Naive thymus-derived CD4-positive, alpha-beta T cell (primary cell): ENCODE measurements at regions not wholly inside any gene's neighbourhood (a gene's known extent, or its start where the extent isn't known, plus 50 kb on each side); places are given as distances from the start of the nearest gene placed in this dataset.

ENCODE experiments used
- ATAC-seq: fragments of 150-1000 bp; cut with Tn5 transposase; 2 replicates; pipeline ENCODE4 v1.10.0; 2021; ENCODE audit warnings: mild to moderate bottlenecking, moderate library complexity
- CTCF ChIA-PET: fragments of 350-600 bp; sonication (Branson Sonifier 250); formaldehyde crosslinking; loops from one replicate; lab custom pipeline; 2021; ENCODE audit warnings: antibody characterized with exemption; lab: Charles Lee
- POLR2A ChIA-PET: fragments of 350-600 bp; sonication (Branson Sonifier 250); formaldehyde crosslinking; loops from one replicate; lab custom pipeline; 2021; ENCODE audit warnings: antibody characterized with exemption, inconsistent platforms; lab: Charles Lee
- DNase-seq, 9 donors: peaks; one replicate each; pipeline versions ENCODE4 v3.0.0 to v3.0.0-alpha.2; 2020 to 2022; ENCODE audit warnings: mixed read lengths in 1 of 9
- H3K27ac ChIP-seq: one replicate; pipeline ENCODE4 v1.7.0; 2013; ENCODE audit warnings: mild to moderate bottlenecking, low read depth, low read length, moderate library complexity
- H3K27me3 ChIP-seq, 2 donors: one replicate each; pipeline ENCODE4 v1.7.0; 2013; ENCODE audit warnings: low read length in 2 of 2, mild to moderate bottlenecking in 2 of 2, moderate library complexity in 2 of 2; ENCODE audit not compliant: control insufficient read depth in 2 of 2, insufficient read depth in 2 of 2
- H3K36me3 ChIP-seq, 3 experiments: 1 replicate in 2 of 3; 2 replicates in 1 of 3; pipeline ENCODE4 v1.7.0; 2013; ENCODE audit warnings: low read length in 3 of 3, mild to moderate bottlenecking in 3 of 3, moderate library complexity in 1 of 3; ENCODE audit not compliant: insufficient read depth in 3 of 3, control insufficient read depth in 2 of 3
- H3K4me1 ChIP-seq, 2 donors: one replicate each; pipeline ENCODE4 v1.7.0; 2013; ENCODE audit warnings: low read length in 2 of 2, mild to moderate bottlenecking in 2 of 2, moderate library complexity in 1 of 2; ENCODE audit not compliant: control insufficient read depth in 2 of 2, insufficient read depth in 2 of 2
- H3K4me3 ChIP-seq: 2 replicates; pipeline ENCODE4 v1.7.0; 2013; ENCODE audit warnings: mild to moderate bottlenecking, low read length
- H3K9me3 ChIP-seq, 3 experiments: 1 replicate in 2 of 3; 2 replicates in 1 of 3; pipeline ENCODE4 v1.7.0; 2013; ENCODE audit warnings: low read length in 3 of 3; ENCODE audit not compliant: control insufficient read depth in 2 of 3
- H3K27ac Mint-ChIP-seq, 9 donors: one replicate each; pipeline ENCODE4 v1.8.0; 2020 to 2022; ENCODE audit warnings: mixed read lengths in 9 of 9, mild to moderate bottlenecking in 8 of 9, moderate library complexity in 5 of 9, inconsistent platforms in 2 of 9
- H3K27me3 Mint-ChIP-seq, 5 donors: one replicate each; pipeline ENCODE4 v1.8.0; 2021 to 2022; ENCODE audit warnings: mixed read lengths in 5 of 5, mild to moderate bottlenecking in 1 of 5
- H3K36me3 Mint-ChIP-seq, 5 donors: one replicate each; pipeline ENCODE4 v1.8.0; 2020 to 2022; ENCODE audit warnings: mixed read lengths in 5 of 5, mild to moderate bottlenecking in 3 of 5, inconsistent platforms in 1 of 5
- H3K4me1 Mint-ChIP-seq, 7 donors: one replicate each; pipeline ENCODE4 v1.8.0; 2020 to 2022; ENCODE audit warnings: mixed read lengths in 7 of 7, mild to moderate bottlenecking in 3 of 7, inconsistent platforms in 1 of 7
- H3K4me3 Mint-ChIP-seq, 10 donors: one replicate each; pipeline ENCODE4 v1.8.0; 2020 to 2022; ENCODE audit warnings: mild to moderate bottlenecking in 10 of 10, mixed read lengths in 10 of 10, moderate library complexity in 6 of 10, inconsistent platforms in 2 of 10
- H3K9me3 Mint-ChIP-seq, 11 donors: one replicate each; pipeline ENCODE4 v1.8.0; 2020 to 2022; ENCODE audit warnings: mixed read lengths in 11 of 11, mild to moderate bottlenecking in 4 of 11, inconsistent platforms in 1 of 11, moderate library complexity in 1 of 11
- intact Hi-C, 2 donors: fragments of 100-400 bp; cut with micrococcal nuclease; formaldehyde crosslinking; loops; one replicate each; pipeline ENCODE4 v1.15.1; 2023

DNA sequence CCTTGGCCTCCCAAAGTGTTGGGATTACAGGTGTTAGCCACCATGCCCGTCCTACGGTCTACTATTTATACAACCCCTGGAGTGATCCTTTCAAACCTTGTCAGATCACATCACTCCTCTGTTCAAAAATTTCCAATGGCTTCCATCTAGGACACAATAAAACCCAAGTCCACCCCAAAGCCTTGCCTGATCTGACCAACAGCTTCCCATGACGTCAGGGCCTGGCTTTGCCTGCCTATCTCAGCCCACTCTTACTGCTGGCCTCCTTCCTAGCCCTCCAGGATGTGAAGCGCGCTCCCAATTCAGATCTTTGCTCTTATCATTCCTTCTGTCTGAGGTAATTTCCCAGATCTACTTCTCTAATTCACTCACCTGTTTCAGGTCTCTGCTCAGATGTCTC is 128.4 kb downstream of the LINC00237 start:
- H3K27me3 ChIP-seq: no peaks in the 10 kb centered on the region
- H3K9me3 Mint-ChIP-seq: peaks cover 0 to 18% (median 5%) of the 10 kb centered on the region in 11 donors
- no peak overlapping the region for H3K27ac Mint-ChIP-seq
- intact Hi-C loops: no loop called here
- H3K27me3 Mint-ChIP-seq: peaks cover 0 to 40% (median 17%) of the 10 kb centered on the region in 5 donors
- H3K4me1 ChIP-seq: no peaks in the 10 kb centered on the region
- H3K36me3 ChIP-seq: no peaks in the 10 kb centered on the region
- ChIA-PET POLR2A (no interaction called here), CTCF (interaction anchor here (0.6 kb wide), 1 partner anchor 1968 kb away, joined by 7 read pairs; no protein-coding TSS in a partner anchor)
- no peak overlapping the region for H3K4me3 ChIP-seq
- H3K4me3 Mint-ChIP-seq: no peak overlapping the region
- no peak overlapping the region for H3K27ac ChIP-seq
- ATAC-seq (no peak), DNase-seq (no peak)
- no peaks in the 10 kb centered on the region for H3K36me3 Mint-ChIP-seq
- H3K4me1 Mint-ChIP-seq: peaks cover 0 to 2% (median 0%) of the 10 kb centered on the region in 7 donors
- H3K9me3 ChIP-seq: no peaks in the 10 kb centered on the region

DNA sequence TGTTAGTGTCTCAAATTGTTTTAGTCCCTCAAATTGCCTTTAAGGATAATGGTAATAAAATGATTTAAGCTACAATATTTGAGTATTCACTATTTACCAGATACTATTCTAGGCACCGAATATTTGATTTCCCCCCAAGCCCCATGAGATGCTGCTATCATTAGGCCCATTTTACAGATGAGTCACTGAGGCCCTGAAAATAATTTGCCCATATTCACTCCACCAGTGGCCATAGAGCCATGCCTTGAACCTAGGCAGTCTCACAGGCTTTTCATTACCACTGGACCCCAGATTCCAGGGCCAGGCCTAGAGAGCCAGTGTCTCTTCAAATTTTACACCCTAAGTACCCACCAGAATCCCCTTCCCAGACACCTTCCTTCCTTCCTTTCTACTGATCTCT is 133.7 kb downstream of the LINC00237 start:
- no peaks in the 10 kb centered on the region for H3K36me3 ChIP-seq
- no peaks in the 10 kb centered on the region for H3K9me3 ChIP-seq
- H3K27ac ChIP-seq: no peak overlapping the region
- peaks cover 0 to 3% (median 0%) of the 10 kb centered on the region in 11 donors for H3K9me3 Mint-ChIP-seq
- H3K4me3 Mint-ChIP-seq: no peak overlapping the region
- intact Hi-C loops: no loop called here
- CTCF ChIA-PET: no interaction called here
- H3K36me3 Mint-ChIP-seq: no peaks in the 10 kb centered on the region
- H3K27ac Mint-ChIP-seq: no peak overlapping the region
- H3K4me1 ChIP-seq: no peaks in the 10 kb centered on the region
- peaks cover 0 to 25% (median 14%) of the 10 kb centered on the region in 5 donors for H3K27me3 Mint-ChIP-seq
- ATAC-seq: no peak
- no peak for DNase-seq
- H3K4me1 Mint-ChIP-seq: no peaks in the 10 kb centered on the region
- no peaks in the 10 kb centered on the region for H3K27me3 ChIP-seq
- POLR2A ChIA-PET: no interaction called here
- no peak overlapping the region for H3K4me3 ChIP-seq

GRCh38 chr20:20971810-20972209 is 134.3 kb downstream of the LINC00237 start:
- no peak for DNase-seq
- CTCF ChIA-PET: no interaction called here
- Histone ChIP-seq H3K9me3 (no peaks in the 10 kb centered on the region), H3K4me1 (no peaks in the 10 kb centered on the region), H3K36me3 (no peaks in the 10 kb centered on the region), H3K27ac (no peak overlapping the region), H3K27me3 (no peaks in the 10 kb centered on the region), H3K4me3 (no peak overlapping the region)
- Mint-ChIP-seq H3K36me3 (no peaks in the 10 kb centered on the region), H3K27me3 (peaks cover 0 to 26% (median 13%) of the 10 kb centered on the region in 5 donors), H3K27ac (no peak overlapping the region), H3K4me1 (no peaks in the 10 kb centered on the region), H3K9me3 (peaks cover 0 to 3% (median 0%) of the 10 kb centered on the region in 11 donors), H3K4me3 (no peak overlapping the region)
- ATAC-seq: no peak
- POLR2A ChIA-PET: no interaction called here
- intact Hi-C loops: no loop called here

- intact Hi-C loops: no loop called here
- Histone ChIP-seq H3K36me3 (no peaks in the 10 kb centered on the region), H3K4me3 (no peak overlapping the region), H3K27me3 (no peaks in the 10 kb centered on the region), H3K27ac (no peak overlapping the region), H3K4me1 (no peaks in the 10 kb centered on the region), H3K9me3 (no peaks in the 10 kb centered on the region)
- DNase-seq (no peak), ATAC-seq (no peak)
- ChIA-PET POLR2A (no interaction called here), CTCF (no interaction called here)
- Mint-ChIP-seq H3K36me3 (no peaks in the 10 kb centered on the region), H3K27me3 (peaks cover 0 to 26% (median 13%) of the 10 kb centered on the region in 5 donors), H3K27ac (no peak overlapping the region), H3K4me1 (no peaks in the 10 kb centered on the region), H3K9me3 (peaks cover 0 to 3% (median 0%) of the 10 kb centered on the region in 11 donors), H3K4me3 (no peak overlapping the region)
These were observed 135.3 kb downstream of the LINC00237 start for GRCh38 chr20:20970841-20971240.

GRCh38 chr20:20969701-20970280 is 136.4 kb downstream of the LINC00237 start:
- intact Hi-C loops: no loop called here
- H3K4me1 ChIP-seq: no peaks in the 10 kb centered on the region
- no peak for DNase-seq
- Mint-ChIP-seq H3K9me3 (peaks cover 0 to 3% (median 0%) of the 10 kb centered on the region in 11 donors), H3K36me3 (no peaks in the 10 kb centered on the region), H3K4me3 (no peak overlapping the region), H3K4me1 (no peaks in the 10 kb centered on the region), H3K27me3 (peaks cover 0 to 30% (median 14%) of the 10 kb centered on the region in 5 donors), H3K27ac (no peak overlapping the region)
- POLR2A ChIA-PET: no interaction called here
- CTCF ChIA-PET: no interaction called here
- no peaks in the 10 kb centered on the region for H3K27me3 ChIP-seq
- no peaks in the 10 kb centered on the region for H3K36me3 ChIP-seq
- ATAC-seq: no peak
- no peak overlapping the region for H3K27ac ChIP-seq
- H3K4me3 ChIP-seq: no peak overlapping the region
- H3K9me3 ChIP-seq: no peaks in the 10 kb centered on the region

DNA sequence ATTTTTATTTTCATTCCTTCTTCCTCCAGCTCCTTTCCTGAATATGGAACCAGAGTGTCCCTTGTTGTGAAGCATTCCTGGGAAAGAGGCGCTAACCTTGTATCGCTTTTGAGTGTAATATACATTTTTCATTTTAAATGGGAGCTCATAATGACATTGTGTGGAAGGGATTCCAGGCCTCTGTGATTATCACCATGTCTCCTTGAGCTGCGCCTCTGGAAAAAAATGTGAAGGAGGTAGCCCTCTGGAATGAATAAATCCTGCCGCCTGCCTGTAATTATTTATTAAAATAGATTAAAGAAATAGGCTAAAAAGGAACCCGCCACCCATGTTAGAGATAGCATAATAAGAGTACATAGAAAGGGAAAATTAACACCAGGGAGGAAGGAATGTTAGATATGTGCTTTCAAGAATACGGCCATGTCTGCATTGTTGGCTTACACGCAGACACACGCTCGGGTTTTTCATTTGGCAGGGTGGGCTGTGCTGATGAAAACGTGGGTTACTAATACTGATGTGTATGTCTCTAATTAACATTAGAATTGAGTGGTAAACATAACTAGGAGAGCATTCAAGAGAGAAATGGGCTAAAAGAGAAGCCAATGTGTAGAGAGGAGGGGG is 138.5 kb downstream of the LINC00237 start:
- no peak overlapping the region for H3K4me3 ChIP-seq
- no peaks in the 10 kb centered on the region for H3K9me3 ChIP-seq
- no peak for ATAC-seq
- ChIA-PET POLR2A (no interaction called here), CTCF (no interaction called here)
- H3K4me1 ChIP-seq: no peaks in the 10 kb centered on the region
- H3K27me3 ChIP-seq: no peaks in the 10 kb centered on the region
- intact Hi-C loops: no loop called here
- H3K36me3 ChIP-seq: no peaks in the 10 kb centered on the region
- Mint-ChIP-seq H3K36me3 (no peaks in the 10 kb centered on the region), H3K4me3 (no peak overlapping the region), H3K27me3 (peaks cover 0 to 26% (median 17%) of the 10 kb centered on the region in 5 donors), H3K9me3 (peaks cover 0 to 2% (median 0%) of the 10 kb centered on the region in 11 donors), H3K27ac (no peak overlapping the region), H3K4me1 (no peaks in the 10 kb centered on the region)
- no peak for DNase-seq
- no peak overlapping the region for H3K27ac ChIP-seq

DNA sequence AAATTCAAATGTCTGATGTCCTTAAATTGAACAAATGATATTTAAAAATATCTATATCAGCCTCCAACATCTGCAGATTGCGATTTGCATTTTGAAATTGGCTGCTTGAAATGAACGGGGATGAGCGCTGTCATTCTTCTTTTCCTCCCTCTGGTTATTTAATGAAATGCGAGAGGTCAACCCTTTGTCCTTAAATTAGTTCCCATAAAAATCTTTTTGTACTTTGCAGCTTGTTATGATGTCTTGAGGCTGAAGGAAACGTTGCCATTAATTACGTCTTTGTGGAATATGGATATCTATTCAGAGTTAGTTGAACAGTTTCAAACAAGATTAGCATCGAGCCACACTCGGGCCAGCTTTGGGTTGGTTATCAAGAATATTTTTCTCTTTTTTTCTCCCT is 140.0 kb downstream of the LINC00237 start:
- DNase-seq (no peak), ATAC-seq (no peak)
- no peaks in the 10 kb centered on the region for H3K36me3 ChIP-seq
- intact Hi-C loops: no loop called here
- H3K9me3 ChIP-seq: no peaks in the 10 kb centered on the region
- H3K27me3 Mint-ChIP-seq: peaks cover 0 to 36% (median 19%) of the 10 kb centered on the region in 5 donors
- ChIA-PET CTCF (no interaction called here), POLR2A (no interaction called here)
- no peaks in the 10 kb centered on the region for H3K27me3 ChIP-seq
- H3K27ac ChIP-seq: no peak overlapping the region
- H3K36me3 Mint-ChIP-seq: no peaks in the 10 kb centered on the region
- H3K9me3 Mint-ChIP-seq: peaks cover 0 to 3% (median 0%) of the 10 kb centered on the region in 11 donors
- H3K4me3 Mint-ChIP-seq: no peak overlapping the region
- no peak overlapping the region for H3K4me3 ChIP-seq
- H3K4me1 Mint-ChIP-seq: no peaks in the 10 kb centered on the region
- H3K27ac Mint-ChIP-seq: no peak overlapping the region
- no peaks in the 10 kb centered on the region for H3K4me1 ChIP-seq
